ENCODE measurements at regions not wholly inside any gene's neighbourhood (a gene's known extent, or its start where the extent isn't known, plus 50 kb on each side); places are given as distances from the start of the nearest gene placed in this dataset.
"Not testable (repeated sequence)": the region's sequence is repeated elsewhere in the genome, so short reads cannot be mapped to it uniquely, and the experiment has no call there.

DNA sequence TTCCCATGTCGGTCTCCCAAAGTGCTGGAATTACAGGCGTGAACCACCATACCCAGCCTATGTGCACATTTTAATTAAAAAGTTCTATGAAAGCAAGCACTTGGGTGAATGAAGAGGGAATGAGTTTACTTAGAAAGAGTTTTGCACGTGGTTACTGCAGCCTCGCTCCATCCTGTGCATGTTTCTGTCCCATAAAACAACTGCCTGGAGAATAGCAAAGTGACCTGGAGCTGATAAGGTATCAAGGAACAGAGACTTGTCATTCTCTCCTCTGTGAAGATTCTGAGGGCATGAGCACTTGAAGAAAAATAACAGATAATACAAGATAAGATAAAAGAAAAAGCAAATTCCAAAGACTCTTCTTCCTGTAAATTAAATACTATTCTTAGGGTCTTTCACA is 112.2 kb upstream of the JCAD start:
- H3K36me3 ChIP-seq (ENCODE audit: low read depth): no peaks in the 10 kb centered on the region
- TF ChIP-seq, protein P1, sequence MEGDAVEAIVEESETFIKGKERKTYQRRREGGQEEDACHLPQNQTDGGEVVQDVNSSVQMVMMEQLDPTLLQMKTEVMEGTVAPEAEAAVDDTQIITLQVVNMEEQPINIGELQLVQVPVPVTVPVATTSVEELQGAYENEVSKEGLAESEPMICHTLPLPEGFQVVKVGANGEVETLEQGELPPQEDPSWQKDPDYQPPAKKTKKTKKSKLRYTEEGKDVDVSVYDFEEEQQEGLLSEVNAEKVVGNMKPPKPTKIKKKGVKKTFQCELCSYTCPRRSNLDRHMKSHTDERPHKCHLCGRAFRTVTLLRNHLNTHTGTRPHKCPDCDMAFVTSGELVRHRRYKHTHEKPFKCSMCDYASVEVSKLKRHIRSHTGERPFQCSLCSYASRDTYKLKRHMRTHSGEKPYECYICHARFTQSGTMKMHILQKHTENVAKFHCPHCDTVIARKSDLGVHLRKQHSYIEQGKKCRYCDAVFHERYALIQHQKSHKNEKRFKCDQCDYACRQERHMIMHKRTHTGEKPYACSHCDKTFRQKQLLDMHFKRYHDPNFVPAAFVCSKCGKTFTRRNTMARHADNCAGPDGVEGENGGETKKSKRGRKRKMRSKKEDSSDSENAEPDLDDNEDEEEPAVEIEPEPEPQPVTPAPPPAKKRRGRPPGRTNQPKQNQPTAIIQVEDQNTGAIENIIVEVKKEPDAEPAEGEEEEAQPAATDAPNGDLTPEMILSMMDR (IDR thresholded peaks at IDR 0.05; ENCODE audit: poor library complexity, severe bottlenecking): no peak
- ATAC-seq (ENCODE audit: low read depth): no peak

GRCh38 chr10:30170814-30171213 is 111.4 kb upstream of the JCAD start:
- Histone ChIP-seq H3K27me3 (ENCODE audit: insufficient read depth, poor library complexity, severe bottlenecking) (no peaks in the 10 kb centered on the region), H3K36me3 (ENCODE audit: low read depth) (no peaks in the 10 kb centered on the region), H3K4me1 (ENCODE audit: insufficient read depth, poor library complexity, severe bottlenecking) (peaks cover 9% of the 10 kb centered on the region), H3K4me3 (ENCODE audit: severe bottlenecking) (no peak overlapping the region), H3K27ac (ENCODE audit: poor library complexity, severe bottlenecking) (no peak overlapping the region), H3K9me3 (ENCODE audit: severe bottlenecking) (no peaks in the 10 kb centered on the region)
- TF ChIP-seq, protein P1 (IDR thresholded peaks at IDR 0.05; ENCODE audit: poor library complexity, severe bottlenecking): no peak
- DNase-seq (ENCODE audit: low spot score) (no peak), ATAC-seq (ENCODE audit: low read depth) (peak; percentile 79; the same call in 2 of the 3 replicates)

More for the DNA sequence above, 112.2 kb upstream of the JCAD start:
- no peak for DNase-seq (ENCODE audit: low spot score)
- Histone ChIP-seq H3K27me3 (ENCODE audit: insufficient read depth, poor library complexity, severe bottlenecking) (no peaks in the 10 kb centered on the region), H3K4me1 (ENCODE audit: insufficient read depth, poor library complexity, severe bottlenecking) (peaks cover 9% of the 10 kb centered on the region), H3K9me3 (ENCODE audit: severe bottlenecking) (no peaks in the 10 kb centered on the region), H3K27ac (ENCODE audit: poor library complexity, severe bottlenecking) (no peak overlapping the region), H3K4me3 (ENCODE audit: severe bottlenecking) (no peak overlapping the region)

GRCh38 chr10:30170146-30170545 is 110.8 kb upstream of the JCAD start:
- TF ChIP-seq, protein P1 (IDR thresholded peaks at IDR 0.05; ENCODE audit: poor library complexity, severe bottlenecking): no peak
- H3K36me3 ChIP-seq (ENCODE audit: low read depth): no peaks in the 10 kb centered on the region
- no peaks in the 10 kb centered on the region for H3K9me3 ChIP-seq (ENCODE audit: severe bottlenecking)
- no peak for DNase-seq (ENCODE audit: low spot score)
- ATAC-seq (ENCODE audit: low read depth): no peak
- no peaks in the 10 kb centered on the region for H3K27me3 ChIP-seq (ENCODE audit: insufficient read depth, poor library complexity, severe bottlenecking)
- H3K27ac ChIP-seq (ENCODE audit: poor library complexity, severe bottlenecking): no peak overlapping the region
- peaks cover 9% of the 10 kb centered on the region for H3K4me1 ChIP-seq (ENCODE audit: insufficient read depth, poor library complexity, severe bottlenecking)
- no peak overlapping the region for H3K4me3 ChIP-seq (ENCODE audit: severe bottlenecking)

DNA sequence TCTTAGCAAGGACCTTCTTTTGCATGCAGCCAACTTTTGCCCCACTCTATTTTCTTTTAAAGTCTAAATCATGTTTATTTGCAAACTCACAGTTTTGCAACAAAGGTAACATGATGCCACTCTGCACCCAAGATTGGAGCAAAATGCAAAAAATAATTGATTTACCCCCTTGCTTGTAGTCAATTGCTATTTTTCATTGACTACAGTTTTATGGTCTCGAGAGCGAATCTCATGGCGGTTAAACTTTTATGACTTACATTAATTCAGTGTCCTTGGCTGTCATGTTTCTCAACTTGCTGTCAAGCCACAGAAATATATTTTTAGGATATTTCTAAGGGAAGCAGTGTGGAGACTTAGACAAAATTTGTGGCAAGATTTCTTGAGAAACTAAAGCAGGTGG is 110.0 kb upstream of the JCAD start:
- DNase-seq (ENCODE audit: low spot score) (no peak), ATAC-seq (ENCODE audit: low read depth) (no peak)
- H3K27ac ChIP-seq (ENCODE audit: poor library complexity, severe bottlenecking): no peak overlapping the region
- H3K4me1 ChIP-seq (ENCODE audit: insufficient read depth, poor library complexity, severe bottlenecking): peaks cover 9% of the 10 kb centered on the region
- TF ChIP-seq, protein P1 (IDR thresholded peaks at IDR 0.05; ENCODE audit: poor library complexity, severe bottlenecking): no peak
- no peaks in the 10 kb centered on the region for H3K27me3 ChIP-seq (ENCODE audit: insufficient read depth, poor library complexity, severe bottlenecking)
- no peaks in the 10 kb centered on the region for H3K9me3 ChIP-seq (ENCODE audit: severe bottlenecking)
- H3K4me3 ChIP-seq (ENCODE audit: severe bottlenecking): no peak overlapping the region
- H3K36me3 ChIP-seq (ENCODE audit: low read depth): no peaks in the 10 kb centered on the region

- Histone ChIP-seq H3K9me3 (ENCODE audit: severe bottlenecking) (no peaks in the 10 kb centered on the region), H3K36me3 (ENCODE audit: low read depth) (no peaks in the 10 kb centered on the region), H3K27me3 (ENCODE audit: insufficient read depth, poor library complexity, severe bottlenecking) (no peaks in the 10 kb centered on the region), H3K4me1 (ENCODE audit: insufficient read depth, poor library complexity, severe bottlenecking) (peaks cover 9% of the 10 kb centered on the region), H3K27ac (ENCODE audit: poor library complexity, severe bottlenecking) (no peak overlapping the region), H3K4me3 (ENCODE audit: severe bottlenecking) (no peak overlapping the region)
- DNase-seq (ENCODE audit: low spot score) (no peak), ATAC-seq (ENCODE audit: low read depth) (no peak)
- TF ChIP-seq, protein P1 (IDR thresholded peaks at IDR 0.05; ENCODE audit: poor library complexity, severe bottlenecking): no peak
Measured at GRCh38 chr10:30166929-30167328, 107.5 kb upstream of the JCAD start.

DNA sequence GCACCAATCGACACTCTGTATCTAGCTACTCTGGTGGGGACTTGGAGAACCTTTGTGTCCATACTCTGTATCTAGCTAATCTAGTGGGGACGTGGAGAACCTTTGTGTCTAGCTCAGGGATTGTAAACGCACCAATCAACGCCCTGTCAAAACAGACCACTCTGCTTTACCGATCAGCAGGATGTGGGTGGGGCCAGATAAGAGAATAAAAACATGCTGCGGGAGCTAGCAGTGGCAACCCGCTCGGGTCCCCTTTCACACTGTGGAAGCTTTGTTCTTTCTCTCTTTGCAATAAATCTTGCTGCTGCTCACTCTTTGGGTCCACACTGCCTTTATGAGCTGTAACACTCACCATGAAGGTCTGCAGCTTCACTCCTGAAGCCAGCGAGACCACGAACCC is 104.0 kb upstream of the JCAD start:
- not testable (repeated sequence) for DNase-seq (ENCODE audit: low spot score); H3K36me3 ChIP-seq (ENCODE audit: low read depth); H3K27ac ChIP-seq (ENCODE audit: poor library complexity, severe bottlenecking); H3K27me3 ChIP-seq (ENCODE audit: insufficient read depth, poor library complexity, severe bottlenecking); H3K9me3 ChIP-seq (ENCODE audit: severe bottlenecking); H3K4me3 ChIP-seq (ENCODE audit: severe bottlenecking); H3K4me1 ChIP-seq (ENCODE audit: insufficient read depth, poor library complexity, severe bottlenecking); ATAC-seq (ENCODE audit: low read depth)

- not testable (repeated sequence) for H3K4me1 ChIP-seq (ENCODE audit: insufficient read depth, poor library complexity, severe bottlenecking); ATAC-seq (ENCODE audit: low read depth); H3K9me3 ChIP-seq (ENCODE audit: severe bottlenecking); H3K27me3 ChIP-seq (ENCODE audit: insufficient read depth, poor library complexity, severe bottlenecking); H3K27ac ChIP-seq (ENCODE audit: poor library complexity, severe bottlenecking); DNase-seq (ENCODE audit: low spot score); H3K36me3 ChIP-seq (ENCODE audit: low read depth); H3K4me3 ChIP-seq (ENCODE audit: severe bottlenecking)
Measured at GRCh38 chr10:30162796-30163195, 103.4 kb upstream of the JCAD start.
